Fibroblast of skin of abdomen (primary cell): ENCODE measurements at regions not wholly inside any gene's neighbourhood (a gene's known extent, or its start where the extent isn't known, plus 50 kb on each side); places are given as distances from the start of the nearest gene placed in this dataset.

Experiments used
- DNase-seq: peaks from one replicate; pipeline ENCODE4 v3.0.0-alpha.2; 2013

- DNase-seq = no peak
Observed at GRCh38 chr5:3957658-3958057, 362.0 kb downstream of the IRX1 start.

DNA sequence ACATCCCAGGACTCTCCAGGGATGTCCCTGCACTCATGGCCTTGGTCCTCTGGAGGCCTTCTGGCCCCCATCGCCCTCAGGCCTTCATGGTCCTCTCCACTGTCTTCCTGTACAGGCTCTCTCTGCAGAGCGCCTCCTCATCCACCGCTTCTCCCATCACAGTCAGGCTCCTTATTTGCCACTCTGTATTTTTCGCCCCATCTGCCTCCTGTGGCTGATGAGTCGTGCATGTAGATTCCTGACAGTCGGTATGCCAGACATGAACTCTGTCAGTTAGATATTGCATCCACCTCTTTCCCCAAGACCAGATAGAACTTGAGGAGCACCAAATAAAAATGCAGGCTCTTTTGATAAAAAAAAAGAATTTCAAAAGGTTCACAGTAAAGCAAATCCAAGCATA is 362.8 kb downstream of the IRX1 start:
- DNase-seq = peak; percentile 0

- peak; percentile 1 for DNase-seq
Observed at GRCh38 chr5:3962113-3962512, 366.5 kb downstream of the IRX1 start.

- no peak for DNase-seq
Observed at GRCh38 chr5:3963652-3964051, 368.0 kb downstream of the IRX1 start.

GRCh38 chr5:3980156-3980555 is 384.5 kb downstream of the IRX1 start:
- DNase-seq = no peak

DNA sequence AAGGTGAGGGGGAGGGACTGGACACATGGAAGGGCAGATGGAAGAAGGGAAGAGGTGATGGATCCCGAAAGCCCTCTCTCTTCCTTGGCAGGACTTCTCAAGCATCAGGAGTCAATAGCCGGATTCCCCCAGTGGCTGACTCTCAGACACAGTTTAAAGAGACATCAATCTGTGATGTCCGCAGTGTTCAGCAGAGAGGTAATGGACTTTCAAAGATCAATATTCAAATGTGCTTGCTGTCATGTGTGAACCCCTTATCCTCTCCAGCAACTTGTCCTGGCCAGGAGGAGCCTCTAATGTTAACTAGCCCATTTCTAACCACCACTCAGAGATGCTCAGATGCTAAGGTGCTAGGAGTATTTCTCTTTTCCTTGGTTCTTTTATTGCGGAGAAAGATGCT is 392.2 kb downstream of the IRX1 start:
- DNase-seq = no peak

- no peak for DNase-seq
Observed at GRCh38 chr5:3993856-3994473, 398.3 kb downstream of the IRX1 start.

DNA sequence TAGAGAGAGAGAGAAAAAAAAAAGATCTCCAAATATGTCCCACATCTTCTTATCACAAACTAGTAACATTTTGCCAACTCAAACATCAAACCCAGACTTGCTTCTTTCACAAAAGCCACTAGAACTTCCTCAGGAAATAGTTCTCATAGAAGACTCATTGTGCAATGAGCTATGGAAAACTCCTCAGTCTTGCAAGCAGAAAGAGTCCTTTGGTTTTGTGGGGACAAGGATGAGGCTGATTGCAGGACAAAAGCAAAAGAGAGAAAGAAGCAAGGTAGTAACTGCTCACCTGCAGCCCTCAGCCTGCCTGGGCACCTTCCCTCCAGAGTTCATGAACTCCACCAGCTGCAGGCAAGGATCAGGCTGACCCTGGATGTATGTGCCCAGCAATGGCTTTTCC is 399.0 kb downstream of the IRX1 start:
- no peak for DNase-seq

DNA sequence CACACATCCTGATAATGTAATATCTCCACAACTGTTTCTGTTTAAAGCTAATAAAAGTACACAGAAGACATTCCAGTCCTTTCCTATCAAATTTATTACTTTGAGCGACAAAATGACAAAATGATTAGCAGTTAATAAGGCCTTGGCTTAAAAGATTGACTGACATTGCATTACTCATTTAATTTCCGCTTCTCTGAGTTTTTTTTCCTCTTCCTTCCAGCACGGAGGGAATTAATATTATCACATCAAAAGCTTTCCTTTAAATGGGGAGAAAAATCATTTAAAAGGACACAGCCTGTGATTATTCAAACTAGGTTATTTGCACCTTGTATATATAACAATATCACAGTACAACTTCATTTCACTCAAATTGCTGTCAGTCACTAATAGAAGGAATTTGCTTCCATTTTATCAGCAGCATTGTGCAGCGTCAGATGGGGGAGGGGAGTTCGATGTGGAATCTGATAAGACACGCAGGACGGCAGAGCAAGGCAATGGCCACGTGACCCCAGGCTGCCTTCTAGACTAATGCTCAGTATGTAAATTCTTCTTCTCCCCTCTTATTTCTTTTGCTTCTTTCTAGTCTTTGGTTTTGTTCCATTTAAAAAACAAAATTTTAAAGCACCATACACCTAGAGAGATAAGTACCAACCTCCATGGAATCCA is 400.5 kb downstream of the IRX1 start:
- no peak for DNase-seq

DNA sequence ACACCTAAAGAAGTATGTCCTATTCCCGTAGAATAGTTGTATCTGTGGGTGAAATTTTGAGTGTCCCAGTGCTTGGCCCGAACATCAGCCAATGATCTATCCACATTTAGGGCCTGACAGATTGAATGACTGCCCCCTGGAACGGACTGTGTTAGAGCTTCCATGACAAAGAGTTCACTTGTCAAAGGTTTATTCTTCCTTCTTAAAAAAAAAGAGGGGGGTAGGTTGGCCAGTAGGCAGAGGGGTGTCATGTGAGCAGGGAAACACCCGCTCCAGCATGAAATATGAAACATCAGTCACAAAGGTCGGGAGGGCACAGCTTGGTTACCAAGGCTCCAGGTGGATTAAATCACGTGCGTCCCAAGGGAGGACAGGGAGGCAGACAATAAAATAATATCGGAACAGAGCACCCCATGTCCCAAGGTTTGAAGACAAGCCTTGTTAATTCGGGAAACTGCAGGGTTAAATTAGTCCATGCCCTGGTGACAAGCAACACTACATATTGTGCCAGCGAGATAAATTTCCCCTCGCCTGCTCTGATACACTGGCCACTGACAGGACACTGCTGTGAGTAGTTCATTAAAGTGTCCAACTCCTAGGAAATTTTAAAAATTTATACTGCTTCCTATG is 401.2 kb downstream of the IRX1 start:
- DNase-seq = no peak

DNA sequence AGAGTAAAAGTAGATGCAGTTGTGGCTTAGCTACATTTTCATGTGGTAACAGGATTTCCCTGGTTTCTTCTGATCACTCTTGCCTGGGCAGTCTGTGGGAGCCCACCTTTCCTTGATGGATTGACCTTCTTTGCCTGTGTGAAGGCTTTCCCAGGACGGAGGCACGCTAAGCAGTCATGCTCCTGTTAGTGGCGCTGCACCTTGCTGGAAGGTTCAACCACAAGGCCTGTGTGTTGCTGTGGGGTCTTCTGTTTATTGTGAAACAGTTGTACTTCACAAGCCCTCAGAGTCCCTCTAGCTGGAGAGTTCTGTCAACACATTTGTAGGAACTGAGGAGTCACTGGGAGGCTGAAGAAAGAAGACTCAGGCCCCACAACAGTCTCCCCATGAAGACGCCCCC is 402.0 kb downstream of the IRX1 start:
- DNase-seq = no peak

DNA sequence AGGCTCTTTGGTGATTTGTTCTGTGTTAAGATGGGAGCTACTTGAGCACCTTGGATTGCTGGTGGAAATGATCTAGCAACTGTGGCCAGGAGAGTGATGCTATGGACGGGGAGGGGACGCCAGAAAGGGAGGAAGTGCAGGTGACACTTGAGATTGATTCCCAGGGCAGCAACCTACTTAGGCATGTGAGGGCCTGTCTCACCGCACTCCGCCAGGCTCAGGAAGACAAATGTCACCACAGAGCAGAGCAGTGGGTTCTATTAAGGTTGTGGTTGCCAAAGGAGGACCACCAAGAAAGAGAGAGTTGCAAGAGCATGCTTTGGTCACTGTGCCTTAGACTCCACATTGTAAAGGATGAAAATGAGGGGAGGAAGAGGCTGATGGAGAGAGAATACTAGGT is 404.3 kb downstream of the IRX1 start:
- DNase-seq = no peak

DNA sequence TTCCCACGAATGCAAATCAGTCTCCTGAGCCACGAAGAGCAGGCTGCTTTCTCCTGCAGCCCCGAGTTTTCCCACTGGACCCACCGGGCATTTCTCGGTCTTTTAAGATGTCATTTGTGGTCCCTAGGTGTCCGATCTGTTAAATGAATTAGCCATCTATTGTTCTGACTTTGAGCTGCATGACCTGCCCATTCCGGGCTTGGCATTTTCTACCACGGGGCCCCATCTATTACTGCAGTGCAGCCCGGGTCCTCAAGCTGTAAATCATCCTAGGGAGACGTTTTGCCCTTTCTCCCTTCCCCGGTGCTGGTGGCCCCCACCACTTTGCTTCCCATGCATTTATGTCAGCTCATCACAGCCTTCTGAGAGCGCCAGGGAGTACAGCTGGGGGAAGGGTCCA is 405.4 kb downstream of the IRX1 start:
- no peak for DNase-seq

GRCh38 chr5:4001758-4002533 is 406.3 kb downstream of the IRX1 start:
- DNase-seq = no peak

DNA sequence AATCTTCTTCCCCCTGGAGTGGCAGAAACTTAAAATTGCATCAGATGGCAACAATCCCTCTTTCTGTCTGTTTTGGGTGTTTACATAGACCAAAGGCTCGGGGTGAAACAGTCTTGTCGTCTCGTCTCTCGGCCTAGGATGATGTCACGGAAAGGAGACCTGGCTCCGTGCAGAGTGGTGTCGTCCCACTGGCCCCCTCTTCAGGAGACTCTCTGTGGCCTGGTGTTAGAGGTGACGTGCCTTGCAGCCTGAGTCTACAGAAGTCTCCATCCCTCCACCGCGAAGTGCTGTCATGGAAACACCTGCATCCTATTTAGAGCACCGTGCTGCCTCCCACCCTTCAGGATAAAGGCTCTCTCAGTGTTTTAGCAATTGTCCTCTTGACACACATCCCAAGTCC is 409.7 kb downstream of the IRX1 start:
- no peak for DNase-seq

GRCh38 chr5:4007001-4007400 is 411.4 kb downstream of the IRX1 start:
- DNase-seq = no peak

DNA sequence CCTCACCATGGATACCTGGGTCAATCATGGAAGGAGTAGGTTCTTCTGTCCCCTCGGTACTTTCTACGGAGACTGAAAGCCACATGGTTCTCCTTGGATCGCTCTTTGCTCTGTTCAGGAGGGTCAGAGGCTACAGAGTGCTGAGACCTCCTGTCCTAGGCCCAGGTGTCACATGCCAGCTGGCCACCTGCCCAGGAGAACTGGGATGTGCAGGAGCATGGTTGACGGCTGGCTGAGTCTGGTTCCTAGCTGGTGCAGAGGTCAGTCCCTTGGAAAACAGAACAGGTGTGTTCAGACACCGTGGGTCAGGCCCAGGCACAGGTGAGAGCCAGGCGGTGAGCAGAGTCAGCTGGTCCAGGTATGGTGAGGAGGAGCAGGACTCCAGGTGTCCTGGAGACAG is 416.3 kb downstream of the IRX1 start:
- no peak for DNase-seq

- no peak for DNase-seq
Observed at GRCh38 chr5:4013106-4013898, 417.7 kb downstream of the IRX1 start.

DNA sequence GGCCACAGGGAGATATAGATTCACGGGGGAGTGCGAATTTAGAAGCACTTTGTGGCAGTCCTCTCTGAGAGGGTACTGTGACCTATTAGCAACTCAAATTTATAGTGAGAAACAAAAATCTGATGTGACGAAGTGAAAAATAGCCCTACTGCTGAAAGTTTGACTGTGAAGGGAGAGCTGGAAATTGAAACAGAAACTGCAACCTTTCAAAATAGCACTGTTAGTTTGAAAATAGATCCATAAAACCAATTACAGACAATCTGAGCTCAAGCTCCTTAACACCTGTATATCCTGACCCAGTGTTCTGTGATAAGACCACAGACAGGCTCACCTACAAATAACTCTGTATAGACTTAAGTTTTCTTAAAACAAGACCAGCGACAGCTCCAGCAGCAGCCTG is 420.1 kb downstream of the IRX1 start:
- DNase-seq = no peak

- no peak for DNase-seq
Observed at GRCh38 chr5:4017076-4017803, 421.6 kb downstream of the IRX1 start.

- no peak for DNase-seq
Observed at GRCh38 chr5:4018007-4018406, 422.4 kb downstream of the IRX1 start.
